ENCODE measurements at regions not wholly inside any gene's neighbourhood (a gene's known extent, or its start where the extent isn't known, plus 50 kb on each side); places are given as distances from the start of the nearest gene placed in this dataset.
A peak's percentile ranks its signal among the peaks of the same experiment; 100 is the strongest.

- peaks cover 10 to 14% of the 10 kb centered on the region in 2 donors for H3K4me1 ChIP-seq (ENCODE audit: control insufficient read depth in 1 of 2, insufficient read depth in 2 of 2, low read length in 2 of 2)
- no peak overlapping the region for H3K27ac ChIP-seq (ENCODE audit: low read depth in 1 of 2, low read length in 2 of 2)
- H3K4me3 ChIP-seq (replicated peaks in 1 of 3; ENCODE audit: low read depth in 2 of 3, low read length in 3 of 3) = no peak overlapping the region
- no peak overlapping the region for H2AFZ ChIP-seq (ENCODE audit: insufficient read depth, low read depth, low read length, poor library complexity, severe bottlenecking)
- H4K20me1 ChIP-seq (ENCODE audit: insufficient read depth, low read length) = no peaks in the 10 kb centered on the region
- Mint-ChIP-seq H3K27ac (peak overlapping the region in 1 of 7 donors; percentile 7), H3K4me1 (peaks cover 19% of the 10 kb centered on the region), H3K36me3 (no peaks in the 10 kb centered on the region), H3K4me3 (no peak overlapping the region), H3K9me3 (peaks cover 0 to 7% (median 3%) of the 10 kb centered on the region in 7 donors), H3K27me3 (ENCODE audit: low read depth in 3 of 3) (peaks cover 0 to 2% (median 0%) of the 10 kb centered on the region in 3 donors)
- no peaks in the 10 kb centered on the region for H3K79me2 ChIP-seq (ENCODE audit: insufficient read depth, low read length)
- no peaks in the 10 kb centered on the region for H3K27me3 ChIP-seq (ENCODE audit: control insufficient read depth in 2 of 2, insufficient read depth in 2 of 2, low read length in 2 of 2)
- H3K9me3 ChIP-seq (replicated peaks in 1 of 2; ENCODE audit: control insufficient read depth in 1 of 2, insufficient read depth in 1 of 2, low read length in 2 of 2) = no peaks in the 10 kb centered on the region
- WGBS (ENCODE audit: insufficient coverage) = 100% methylated on average over 5 of the region's 8 CpGs
- no peak for DNase-seq
- no peaks in the 10 kb centered on the region for H3K36me3 ChIP-seq (replicated peaks in 1 of 2; ENCODE audit: control insufficient read depth in 1 of 2, insufficient read depth in 2 of 2, low read length in 2 of 2)
- H3K4me2 ChIP-seq (replicated peaks; ENCODE audit: extremely low read depth, low read length, poor library complexity, severe bottlenecking) = no peak overlapping the region
- no peak for TF ChIP-seq CTCF (IDR thresholded peaks at IDR 0.05)
- H3K9ac ChIP-seq (ENCODE audit: insufficient read depth, low read length, poor library complexity, severe bottlenecking) = no peak overlapping the region
- intact Hi-C loops (cut with micrococcal nuclease) = no loop called here
These were observed 161.3 kb upstream of the RREB1 start for GRCh38 chr6:6946206-6947155.

GRCh38 chr6:6950373-6951145, 157.2 kb upstream of the RREB1 start:
- TF ChIP-seq CTCF (IDR thresholded peaks at IDR 0.05) = no peak
- no peaks in the 10 kb centered on the region for H3K4me1 ChIP-seq (ENCODE audit: control insufficient read depth in 1 of 2, insufficient read depth in 2 of 2, low read length in 2 of 2)
- Mint-ChIP-seq H3K27ac (no peak overlapping the region), H3K4me1 (peaks cover 5% of the 10 kb centered on the region), H3K27me3 (ENCODE audit: low read depth in 3 of 3) (peaks cover 0 to 2% (median 2%) of the 10 kb centered on the region in 3 donors), H3K4me3 (no peak overlapping the region), H3K9me3 (peaks cover 5 to 17% (median 8%) of the 10 kb centered on the region in 7 donors), H3K36me3 (no peaks in the 10 kb centered on the region)
- intact Hi-C loops (cut with micrococcal nuclease) = no loop called here
- no peak overlapping the region for H3K4me3 ChIP-seq (replicated peaks in 1 of 3; ENCODE audit: low read depth in 2 of 3, low read length in 3 of 3)
- no peak overlapping the region for H3K9ac ChIP-seq (ENCODE audit: insufficient read depth, low read length, poor library complexity, severe bottlenecking)
- H2AFZ ChIP-seq (ENCODE audit: insufficient read depth, low read depth, low read length, poor library complexity, severe bottlenecking) = no peak overlapping the region
- no peaks in the 10 kb centered on the region for H3K79me2 ChIP-seq (ENCODE audit: insufficient read depth, low read length)
- no peak overlapping the region for H3K4me2 ChIP-seq (replicated peaks; ENCODE audit: extremely low read depth, low read length, poor library complexity, severe bottlenecking)
- H4K20me1 ChIP-seq (ENCODE audit: insufficient read depth, low read length) = no peaks in the 10 kb centered on the region
- no peak for DNase-seq
- no CpG with 5 or more reads among the region's 3 CpGs for WGBS (ENCODE audit: insufficient coverage)
- H3K36me3 ChIP-seq (replicated peaks in 1 of 2; ENCODE audit: control insufficient read depth in 1 of 2, insufficient read depth in 2 of 2, low read length in 2 of 2) = no peaks in the 10 kb centered on the region
- H3K27me3 ChIP-seq (ENCODE audit: control insufficient read depth in 2 of 2, insufficient read depth in 2 of 2, low read length in 2 of 2) = no peaks in the 10 kb centered on the region
- peaks cover 0 to 10% of the 10 kb centered on the region in 2 donors for H3K9me3 ChIP-seq (replicated peaks in 1 of 2; ENCODE audit: control insufficient read depth in 1 of 2, insufficient read depth in 1 of 2, low read length in 2 of 2)
- no peak overlapping the region for H3K27ac ChIP-seq (ENCODE audit: low read depth in 1 of 2, low read length in 2 of 2)

Measured in CD14-positive monocyte (primary cell).